Natural killer cell (primary cell): ENCODE measurements at regions not wholly inside any gene's neighbourhood (a gene's known extent, or its start where the extent isn't known, plus 50 kb on each side); places are given as distances from the start of the nearest gene placed in this dataset.

Experiments used
- ATAC-seq, 3 donors: fragments of 150-1000 bp in 2 of 3; fragments of 200-7000 bp in 1 of 3; cut with Tn5 transposase; 1 replicate in 1 of 3; 2 replicates in 2 of 3; pipeline ENCODE4 v1.10.0; 2021; ENCODE audit warnings: mild to moderate bottlenecking in 2 of 3, moderate library complexity in 2 of 3
- DNase-seq, 2 donors: peaks; one replicate each; pipeline versions ENCODE4 v3.0.0 to v3.0.0-alpha.2; 2013 to 2021; ENCODE audit warnings: mixed read lengths in 1 of 2
- H3K27ac ChIP-seq: one replicate; pipeline ENCODE4 v1.5.1; 2013; ENCODE audit warnings: mild to moderate bottlenecking, low read length
- H3K27me3 ChIP-seq: one replicate; pipeline ENCODE4 v1.6.1; 2013; ENCODE audit warnings: low read length; ENCODE audit not compliant: control insufficient read depth, insufficient read depth
- H3K36me3 ChIP-seq: one replicate; pipeline ENCODE4 v1.6.1; 2013; ENCODE audit warnings: low read length; ENCODE audit not compliant: control insufficient read depth, insufficient read depth
- H3K4me1 ChIP-seq: one replicate; pipeline ENCODE4 v1.6.1; 2013; ENCODE audit warnings: low read length; ENCODE audit not compliant: control insufficient read depth, insufficient read depth
- H3K4me3 ChIP-seq: one replicate; pipeline ENCODE4 v1.5.1; 2013; ENCODE audit warnings: low read length
- H3K9me3 ChIP-seq: one replicate; pipeline ENCODE4 v1.6.1; 2013; ENCODE audit warnings: low read length; ENCODE audit not compliant: control insufficient read depth, insufficient read depth
- H3K27ac Mint-ChIP-seq, 2 donors: one replicate each; pipeline ENCODE4 v1.8.0; 2022; ENCODE audit warnings: mild to moderate bottlenecking in 2 of 2, mixed read lengths in 2 of 2, moderate library complexity in 1 of 2
- H3K27me3 Mint-ChIP-seq, 2 donors: one replicate each; pipeline ENCODE4 v1.8.0; 2022; ENCODE audit warnings: low read depth in 2 of 2, mixed read lengths in 2 of 2
- H3K36me3 Mint-ChIP-seq: one replicate; pipeline ENCODE4 v1.8.0; 2022; ENCODE audit warnings: mixed read lengths
- H3K4me1 Mint-ChIP-seq, 2 donors: one replicate each; pipeline ENCODE4 v1.8.0; 2022; ENCODE audit warnings: mixed read lengths in 2 of 2
- H3K4me3 Mint-ChIP-seq: one replicate; pipeline ENCODE4 v1.8.0; 2022; ENCODE audit warnings: mild to moderate bottlenecking, moderate library complexity, mixed read lengths
- H3K9me3 Mint-ChIP-seq, 2 donors: one replicate each; pipeline ENCODE4 v1.8.0; 2022; ENCODE audit warnings: mixed read lengths in 2 of 2
- WGBS: methylation state at CpG from one replicate; pipeline ENCODE4 v1.1.7; 2013; ENCODE audit warnings: missing lambda C conversion rate; ENCODE audit not compliant: insufficient coverage; 5-methylcytosine and 5-hydroxymethylcytosine counted together
- intact Hi-C: fragments of 100-400 bp; cut with micrococcal nuclease; formaldehyde crosslinking; loops from one replicate; pipeline ENCODE4 v1.14.2; 2022
- TF ChIP-seq, protein P1 (sequence below): fragments of 200-600 bp; IDR thresholded peaks from one replicate; pipeline ENCODE4 v1.8.0; 2022; ENCODE audit warnings: antibody characterized with exemption

DNA sequence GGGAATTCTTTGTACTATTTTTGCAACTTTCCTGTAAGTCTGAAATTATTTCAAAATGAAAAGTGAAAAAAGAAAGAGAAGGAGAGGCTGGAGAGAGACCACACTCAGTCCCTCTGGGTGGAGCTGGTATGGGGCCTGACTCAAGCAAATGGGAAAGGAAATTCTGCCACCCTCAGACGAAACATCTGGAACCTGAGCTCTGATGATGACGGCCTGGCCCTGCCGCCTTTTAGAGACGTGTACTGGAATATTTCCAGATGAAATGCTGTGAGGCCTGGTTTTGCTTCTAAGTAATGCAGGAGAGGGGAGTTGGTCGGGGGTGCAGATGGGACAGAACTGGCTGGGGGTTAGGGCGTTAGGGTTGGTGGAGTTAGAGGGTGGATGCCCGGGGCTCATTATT is 57.4 kb upstream of the GLI2 start:
- Mint-ChIP-seq H3K4me1 (no peaks in the 10 kb centered on the region), H3K36me3 (no peaks in the 10 kb centered on the region), H3K9me3 (no peaks in the 10 kb centered on the region), H3K27ac (no peak overlapping the region), H3K4me3 (no peak overlapping the region), H3K27me3 (peaks cover 7 to 11% of the 10 kb centered on the region in 2 donors)
- Histone ChIP-seq H3K36me3 (no peaks in the 10 kb centered on the region), H3K9me3 (no peaks in the 10 kb centered on the region), H3K27me3 (no peaks in the 10 kb centered on the region), H3K27ac (no peak overlapping the region), H3K4me3 (no peak overlapping the region), H3K4me1 (peaks cover 5% of the 10 kb centered on the region)
- ATAC-seq (no peak), DNase-seq (no peak)
- TF ChIP-seq, protein P1, sequence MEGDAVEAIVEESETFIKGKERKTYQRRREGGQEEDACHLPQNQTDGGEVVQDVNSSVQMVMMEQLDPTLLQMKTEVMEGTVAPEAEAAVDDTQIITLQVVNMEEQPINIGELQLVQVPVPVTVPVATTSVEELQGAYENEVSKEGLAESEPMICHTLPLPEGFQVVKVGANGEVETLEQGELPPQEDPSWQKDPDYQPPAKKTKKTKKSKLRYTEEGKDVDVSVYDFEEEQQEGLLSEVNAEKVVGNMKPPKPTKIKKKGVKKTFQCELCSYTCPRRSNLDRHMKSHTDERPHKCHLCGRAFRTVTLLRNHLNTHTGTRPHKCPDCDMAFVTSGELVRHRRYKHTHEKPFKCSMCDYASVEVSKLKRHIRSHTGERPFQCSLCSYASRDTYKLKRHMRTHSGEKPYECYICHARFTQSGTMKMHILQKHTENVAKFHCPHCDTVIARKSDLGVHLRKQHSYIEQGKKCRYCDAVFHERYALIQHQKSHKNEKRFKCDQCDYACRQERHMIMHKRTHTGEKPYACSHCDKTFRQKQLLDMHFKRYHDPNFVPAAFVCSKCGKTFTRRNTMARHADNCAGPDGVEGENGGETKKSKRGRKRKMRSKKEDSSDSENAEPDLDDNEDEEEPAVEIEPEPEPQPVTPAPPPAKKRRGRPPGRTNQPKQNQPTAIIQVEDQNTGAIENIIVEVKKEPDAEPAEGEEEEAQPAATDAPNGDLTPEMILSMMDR, result no peak
- 82% methylated on average over 6 of the region's 7 CpGs for WGBS
- intact Hi-C loops, result loop anchor here (10.0 kb wide), 1 partner anchor 333 kb away; the partner anchor contains the start of gene INHBB

DNA sequence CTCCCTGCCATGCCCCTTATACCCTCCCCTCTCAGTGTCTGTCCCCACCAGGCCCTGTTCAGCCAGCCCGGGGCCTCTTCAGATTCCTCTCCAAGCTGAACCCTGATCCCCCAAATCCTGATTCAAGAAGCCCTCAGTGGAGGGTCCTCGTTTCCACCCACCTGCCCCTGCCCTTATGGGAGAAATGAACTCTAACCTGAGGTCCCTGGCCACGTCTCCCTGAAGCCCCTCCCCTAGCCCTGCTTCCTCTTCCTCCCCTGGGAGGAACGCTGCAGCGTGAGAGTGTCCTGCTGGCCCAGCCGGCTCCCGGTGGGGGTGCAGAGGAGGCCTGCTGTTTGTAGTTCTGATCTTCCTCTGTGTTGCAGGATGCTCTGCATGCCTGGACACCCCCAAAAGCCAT is 56.7 kb upstream of the GLI2 start:
- DNase-seq (no peak), ATAC-seq (no peak)
- H3K27me3 Mint-ChIP-seq, result peaks cover 8 to 11% of the 10 kb centered on the region in 2 donors
- H3K4me3 ChIP-seq, result no peak overlapping the region
- no peak overlapping the region for H3K27ac Mint-ChIP-seq
- TF ChIP-seq, protein P1, result no peak
- no peaks in the 10 kb centered on the region for H3K36me3 Mint-ChIP-seq
- H3K27me3 ChIP-seq, result no peaks in the 10 kb centered on the region
- WGBS, result 56% methylated on average over 3 of the region's 7 CpGs
- no peak overlapping the region for H3K27ac ChIP-seq
- H3K4me1 ChIP-seq, result peaks cover 5% of the 10 kb centered on the region
- no peaks in the 10 kb centered on the region for H3K36me3 ChIP-seq
- H3K9me3 Mint-ChIP-seq, result no peaks in the 10 kb centered on the region
- no peaks in the 10 kb centered on the region for H3K9me3 ChIP-seq
- intact Hi-C loops, result loop anchor here (10.0 kb wide), 1 partner anchor 334 kb away; the partner anchor contains the start of gene INHBB
- no peaks in the 10 kb centered on the region for H3K4me1 Mint-ChIP-seq
- no peak overlapping the region for H3K4me3 Mint-ChIP-seq

DNA sequence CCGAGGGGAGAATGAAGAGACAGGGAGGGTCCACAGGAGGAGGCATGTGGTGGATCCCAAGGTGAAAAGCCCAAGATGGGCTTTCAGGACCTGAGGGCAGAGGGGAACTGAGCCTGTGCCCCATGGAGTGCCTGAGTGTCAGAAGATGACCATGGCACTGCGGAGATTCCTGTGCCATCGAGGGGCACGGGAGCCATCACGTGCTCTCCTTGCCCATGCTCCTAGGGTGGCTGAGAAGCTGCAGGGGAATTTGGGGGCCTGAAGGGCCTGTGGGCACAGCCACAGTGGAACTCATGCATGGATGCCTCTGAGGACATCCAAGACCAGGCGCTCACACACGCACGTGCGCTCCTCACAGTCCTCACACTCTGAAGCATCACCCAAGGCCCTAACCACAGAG is 56.1 kb upstream of the GLI2 start:
- TF ChIP-seq, protein P1, result no peak
- no peaks in the 10 kb centered on the region for H3K9me3 ChIP-seq
- WGBS, result 90% methylated on average over 9 of the region's 9 CpGs
- H3K27me3 ChIP-seq, result no peaks in the 10 kb centered on the region
- no peaks in the 10 kb centered on the region for H3K36me3 ChIP-seq
- no peaks in the 10 kb centered on the region for H3K9me3 Mint-ChIP-seq
- H3K27ac Mint-ChIP-seq, result no peak overlapping the region
- H3K4me1 Mint-ChIP-seq, result no peaks in the 10 kb centered on the region
- H3K36me3 Mint-ChIP-seq, result no peaks in the 10 kb centered on the region
- no peak overlapping the region for H3K4me3 Mint-ChIP-seq
- H3K4me1 ChIP-seq, result peaks cover 5% of the 10 kb centered on the region
- intact Hi-C loops, result loop anchor here (10.0 kb wide), 1 partner anchor 335 kb away; the partner anchor contains the start of gene INHBB
- no peak overlapping the region for H3K4me3 ChIP-seq
- H3K27me3 Mint-ChIP-seq, result peaks cover 10 to 11% of the 10 kb centered on the region in 2 donors
- ATAC-seq (no peak), DNase-seq (no peak)
- H3K27ac ChIP-seq, result no peak overlapping the region

DNA sequence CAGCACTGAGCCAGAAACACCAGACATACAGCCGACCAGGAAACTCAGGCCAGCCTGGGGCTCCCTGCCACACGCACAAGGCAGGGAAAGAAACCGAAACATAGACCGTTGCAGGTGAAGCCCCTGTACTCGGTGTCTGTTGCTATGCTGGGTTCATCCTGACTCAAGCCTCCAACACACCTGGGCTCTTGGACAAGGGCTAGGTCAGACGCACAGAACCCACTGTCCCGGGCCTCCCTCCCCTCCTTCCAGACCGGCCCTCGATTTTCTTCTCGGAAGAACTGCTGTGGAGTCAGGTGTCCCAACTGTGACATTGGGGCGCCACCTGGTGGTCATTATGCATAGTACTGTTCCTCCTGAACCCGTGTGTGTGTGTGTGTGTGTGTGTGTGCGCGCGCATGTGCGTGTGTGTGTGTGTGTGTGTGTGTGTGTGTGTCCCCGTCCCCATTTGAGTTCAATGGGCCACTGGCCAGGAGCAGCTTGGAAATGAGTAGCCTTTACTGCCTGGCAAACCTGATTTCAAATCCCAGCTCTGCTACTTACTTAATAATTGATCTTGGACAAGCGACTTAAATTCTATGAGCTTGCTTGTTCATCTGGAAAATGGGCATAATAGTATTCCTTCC is 55.4 kb upstream of the GLI2 start:
- 33% methylated on average over 12 of the region's 18 CpGs for WGBS
- Histone ChIP-seq H3K27ac (no peak overlapping the region), H3K4me3 (no peak overlapping the region), H3K4me1 (peaks cover 5% of the 10 kb centered on the region), H3K27me3 (no peaks in the 10 kb centered on the region), H3K9me3 (no peaks in the 10 kb centered on the region), H3K36me3 (no peaks in the 10 kb centered on the region)
- H3K4me1 Mint-ChIP-seq, result no peaks in the 10 kb centered on the region
- H3K9me3 Mint-ChIP-seq, result no peaks in the 10 kb centered on the region
- H3K27ac Mint-ChIP-seq, result peak overlapping the region in 1 of 2 donors; percentile 67
- DNase-seq (peak; percentile 57 to 85), ATAC-seq (peak; percentile 67 to 84 (median 69))
- peaks cover 11 to 12% of the 10 kb centered on the region in 2 donors for H3K27me3 Mint-ChIP-seq
- TF ChIP-seq, protein P1, result peak; percentile 18
- peak overlapping the region; percentile 26 for H3K4me3 Mint-ChIP-seq
- no peaks in the 10 kb centered on the region for H3K36me3 Mint-ChIP-seq
- intact Hi-C loops, result loop anchor here (2.0 to 10.0 kb wide), 2 partner anchors 975 to 1039 kb away; no protein-coding TSS in a partner anchor
